Myocyte (in vitro differentiated cells): ENCODE measurements at regions not wholly inside any gene's neighbourhood (a gene's known extent, or its start where the extent isn't known, plus 50 kb on each side); places are given as distances from the start of the nearest gene placed in this dataset.
"Not testable (repeated sequence)": the region's sequence is repeated elsewhere in the genome, so short reads cannot be mapped to it uniquely, and the experiment has no call there.

Experiments used
- DNase-seq: peaks from one replicate; pipeline ENCODE4 v3.0.0-alpha.2; 2012; ENCODE audit warnings: low read depth

DNA sequence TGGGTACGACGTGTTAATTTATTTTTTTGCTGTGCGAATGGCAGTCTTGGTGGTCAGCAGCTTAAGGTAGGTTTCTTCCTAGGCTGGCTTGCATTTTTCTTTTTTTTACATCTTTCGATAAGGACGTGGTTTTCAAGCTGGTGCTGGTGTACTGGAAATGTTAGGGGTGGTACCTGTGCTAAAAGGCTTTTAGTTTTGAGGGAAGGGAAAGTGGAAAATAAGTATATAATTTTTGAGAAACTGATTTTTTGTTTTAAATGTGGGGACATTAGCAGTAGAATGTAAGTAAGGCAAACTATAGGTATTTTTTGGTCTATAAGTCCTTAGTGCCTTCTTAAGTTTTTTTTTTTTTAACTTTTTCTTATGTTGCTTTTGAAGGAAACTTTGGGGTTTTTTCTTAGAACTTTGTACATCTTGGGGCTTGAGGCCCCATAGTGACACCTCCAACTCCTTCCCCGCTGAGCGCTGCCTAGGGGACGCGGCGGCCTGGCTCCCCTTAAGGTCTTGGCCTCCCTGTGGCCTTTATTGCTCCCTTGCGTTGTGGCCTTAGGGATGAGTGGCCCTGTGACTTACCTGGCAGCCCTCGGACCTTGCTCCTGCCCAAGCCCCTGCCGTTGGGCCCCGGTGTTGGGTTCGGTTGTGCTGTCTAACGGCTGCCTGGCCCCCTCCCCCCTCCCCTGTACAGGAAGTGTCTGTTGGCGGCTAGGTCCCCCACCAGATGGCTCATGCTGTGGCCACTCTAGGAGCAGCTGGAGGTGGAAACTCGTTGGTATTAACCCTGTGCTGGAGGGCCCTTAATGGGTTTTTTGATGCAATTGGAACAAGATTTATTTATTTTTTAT lies 88.0 kb upstream of the RPRML start:
- peak; percentile 94 for DNase-seq

DNA sequence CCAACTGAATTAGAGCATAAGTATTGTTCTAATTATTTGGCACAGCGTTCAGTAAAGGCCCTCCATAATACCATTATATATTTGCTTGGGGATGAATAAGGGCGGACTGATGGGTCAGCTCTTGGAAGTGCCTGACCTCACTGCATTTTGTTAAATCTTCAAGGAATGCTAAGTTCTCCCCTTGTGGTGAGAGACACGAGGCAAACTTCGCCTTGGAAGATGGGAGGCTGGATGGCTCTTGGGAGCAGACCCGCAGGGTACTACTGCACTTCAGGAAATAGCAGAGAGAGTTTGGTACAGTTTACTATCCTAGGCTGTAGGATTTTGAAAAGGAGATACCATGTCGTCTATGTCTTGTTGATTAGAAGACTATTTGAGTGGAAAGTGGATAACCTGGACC lies 87.0 kb upstream of the RPRML start:
- no peak for DNase-seq

DNA sequence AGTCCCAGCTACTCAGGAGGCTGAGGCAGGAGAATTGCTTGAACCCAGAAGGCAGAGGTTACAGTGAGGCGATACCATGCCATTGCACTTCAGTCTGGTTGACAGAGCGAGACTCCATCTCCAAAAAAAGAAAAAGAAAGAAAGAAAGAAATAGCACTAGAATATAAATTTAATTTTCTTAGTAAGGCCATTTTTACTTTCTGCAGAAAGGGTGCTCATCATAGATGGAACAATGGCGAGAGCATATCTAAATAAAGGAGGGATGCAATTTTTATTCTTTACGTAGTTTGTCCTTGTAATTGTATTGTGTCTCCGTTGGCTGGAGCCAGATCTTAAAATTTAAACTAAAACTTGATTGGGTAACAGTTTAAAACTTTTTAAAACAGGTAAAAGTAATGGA lies 85.6 kb upstream of the RPRML start:
- no peak for DNase-seq

DNA sequence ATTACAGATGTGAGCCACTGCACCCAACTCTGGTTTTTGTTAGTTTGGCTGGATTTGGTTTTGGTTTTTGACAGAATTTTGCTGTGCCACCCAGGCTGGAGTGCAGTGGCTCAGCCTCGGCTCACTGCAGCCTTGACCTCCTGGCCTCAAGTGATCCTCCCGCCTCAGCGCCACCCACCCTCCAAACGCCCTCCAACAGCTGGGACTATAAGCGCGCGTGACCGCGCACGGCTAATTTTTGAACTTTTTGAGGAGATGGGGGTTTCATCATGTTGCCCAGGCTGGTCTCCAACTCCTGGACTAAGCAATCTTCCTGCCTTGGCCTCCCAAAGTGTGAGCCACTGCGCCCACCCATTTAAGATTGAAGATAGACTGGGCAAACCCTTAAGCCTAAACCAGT lies 84.4 kb upstream of the RPRML start:
- no peak for DNase-seq

DNA sequence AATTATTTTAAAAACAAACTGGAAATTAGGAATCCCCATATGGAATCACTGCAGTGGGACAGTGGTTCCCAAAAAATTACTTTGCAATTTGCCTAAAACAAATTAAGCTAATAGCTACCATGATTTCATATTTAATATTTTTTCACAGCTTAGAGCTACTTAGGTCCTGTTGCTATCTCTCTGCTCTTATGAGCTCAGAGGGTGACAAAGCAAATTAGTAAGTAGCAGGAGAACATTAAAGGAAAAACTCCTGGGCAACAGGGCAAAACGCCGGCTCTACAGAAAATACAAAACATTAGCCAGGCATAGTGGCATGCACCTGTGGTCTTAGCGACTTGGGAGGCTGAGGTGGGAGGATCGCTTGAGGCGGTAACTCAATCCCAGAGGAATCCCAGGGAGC lies 83.8 kb upstream of the RPRML start:
- not testable (repeated sequence) for DNase-seq

DNA sequence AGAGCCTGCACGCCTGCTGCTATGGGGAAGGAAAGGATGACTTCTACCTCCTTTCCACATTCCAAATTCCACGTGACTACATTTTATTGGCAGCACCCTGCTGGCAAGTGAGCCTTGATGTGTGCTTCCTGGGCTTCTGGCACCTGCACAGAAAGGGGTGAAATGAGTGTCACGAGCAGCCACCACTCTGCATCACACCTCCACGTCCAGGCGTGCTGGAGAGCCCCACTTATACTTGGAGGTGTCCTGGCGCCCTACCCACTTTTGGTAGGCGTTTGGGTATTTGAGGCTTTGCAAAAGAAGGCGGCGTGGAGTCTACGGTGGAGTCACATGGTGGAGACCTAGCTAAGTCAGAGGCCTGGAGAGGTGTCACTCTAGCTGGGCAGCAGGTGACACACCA lies 81.0 kb upstream of the RPRML start:
- DNase-seq, result not testable (repeated sequence)

DNA sequence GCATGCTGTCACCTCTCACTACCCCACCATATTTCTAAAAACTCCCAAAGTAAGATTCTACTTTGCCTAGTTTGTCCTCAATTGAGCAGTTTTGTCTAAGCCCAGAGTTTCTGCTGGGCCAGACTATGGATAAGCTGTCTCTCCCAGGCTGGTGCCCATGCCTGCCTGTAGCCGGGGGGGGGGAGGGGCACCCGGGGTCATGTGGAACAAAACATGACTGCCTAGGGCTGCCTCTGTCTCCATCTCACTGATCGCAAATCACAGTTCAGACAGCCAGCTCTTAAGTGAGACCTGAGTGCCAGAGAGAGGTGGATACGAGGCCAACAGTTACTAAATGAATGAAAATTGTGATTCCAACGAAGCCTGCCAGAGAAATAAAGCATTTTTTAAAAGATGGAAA lies 78.8 kb upstream of the RPRML start:
- DNase-seq, result no peak

DNA sequence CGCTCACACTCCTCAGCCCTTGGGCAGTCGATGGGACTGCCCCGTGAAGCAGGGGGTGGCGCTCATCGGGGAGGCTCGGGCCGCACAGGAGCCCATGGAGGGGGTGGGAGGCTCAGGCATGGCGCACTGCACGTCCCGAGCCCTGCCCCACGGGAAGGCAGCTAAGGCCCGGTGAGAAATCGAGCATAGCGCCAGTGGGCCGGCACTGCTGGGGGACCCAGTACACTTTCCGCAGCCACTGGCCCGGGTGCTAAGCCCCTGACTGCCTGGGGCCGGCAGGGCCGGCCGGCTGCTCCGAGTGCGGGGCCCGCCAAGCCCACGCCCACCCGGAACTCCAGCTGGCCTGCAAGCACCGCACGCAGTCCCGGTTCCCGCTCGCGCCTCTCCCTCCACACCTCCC lies 78.2 kb upstream of the RPRML start:
- DNase-seq, result not testable (repeated sequence)

DNA sequence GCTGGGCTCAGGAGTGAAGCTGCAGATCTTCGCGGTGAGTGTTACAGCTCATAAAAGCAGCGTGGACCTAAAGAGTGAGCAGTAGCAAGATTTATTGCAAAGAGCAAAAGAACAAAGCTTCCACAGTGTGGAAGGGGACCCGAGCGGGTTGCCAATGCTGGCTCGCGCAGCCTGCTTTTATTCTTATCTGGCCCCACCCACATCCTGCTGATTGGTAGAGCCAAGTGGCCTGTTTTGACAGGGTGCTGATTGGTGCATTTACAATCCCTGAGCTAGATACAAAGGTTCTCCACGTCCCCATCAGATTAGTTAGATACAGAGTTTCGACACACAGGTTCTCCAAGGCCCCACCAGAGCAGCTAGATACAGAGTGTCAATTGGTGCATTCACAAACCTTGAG lies 77.6 kb upstream of the RPRML start:
- DNase-seq, result not testable (repeated sequence)
